OCI-LY1 (cell line): ENCODE measurements at regions not wholly inside any gene's neighbourhood (a gene's known extent, or its start where the extent isn't known, plus 50 kb on each side); places are given as distances from the start of the nearest gene placed in this dataset.

Source experiments
- H2AFZ ChIP-seq: fragments of 200-600 bp; sonication (generic), shearing (Covaris generic); 2 replicates; pipeline ENCODE4 v1.6.0; 2014; ENCODE audit warnings: antibody characterized with exemption, mild to moderate bottlenecking, low read length
- H3F3A ChIP-seq: fragments of 200-600 bp; sonication (generic), shearing (Covaris generic); 2 replicates; pipeline ENCODE4 v1.6.0; 2014; ENCODE audit warnings: mild to moderate bottlenecking, antibody characterized with exemption, low read length, moderate library complexity; ENCODE audit not compliant: insufficient read depth
- H3K27ac ChIP-seq: fragments of 200-600 bp; sonication (generic); 2 replicates; pipeline ENCODE4 v1.5.1; 2014; ENCODE audit warnings: low read length, mixed run types, mild to moderate bottlenecking, low read depth; ENCODE audit not compliant: poor library complexity, severe bottlenecking
- H3K27me3 ChIP-seq: fragments of 200-600 bp; sonication (generic); 2 replicates; pipeline ENCODE4 v1.6.0; 2014; ENCODE audit warnings: antibody characterized with exemption, mild to moderate bottlenecking, low read length, moderate library complexity; ENCODE audit not compliant: insufficient read depth
- H3K36me3 ChIP-seq: fragments of 200-600 bp; sonication (generic); 2 replicates; pipeline ENCODE4 v1.6.1; 2014; ENCODE audit warnings: mild to moderate bottlenecking, antibody characterized with exemption, low read length, moderate library complexity, mixed read lengths; ENCODE audit not compliant: insufficient read depth
- H3K4me1 ChIP-seq: fragments of 200-600 bp; sonication (generic); 2 replicates; pipeline ENCODE4 v1.5.1; 2014; ENCODE audit warnings: mild to moderate bottlenecking, low read length, moderate library complexity; ENCODE audit not compliant: insufficient read depth, severe bottlenecking
- H3K4me2 ChIP-seq: fragments of 200-600 bp; sonication (generic), shearing (Covaris generic); 2 replicates; pipeline ENCODE4 v1.6.1; 2014; ENCODE audit warnings: low read length
- H3K4me3 ChIP-seq: fragments of 200-600 bp; sonication (generic); 2 replicates; pipeline ENCODE4 v1.5.1; 2014; ENCODE audit warnings: low read length, low read depth, mild to moderate bottlenecking, mixed read lengths; ENCODE audit not compliant: poor library complexity, severe bottlenecking
- H3K79me2 ChIP-seq: fragments of 200-600 bp; shearing (Covaris generic); 2 replicates; pipeline ENCODE4 v1.6.1; 2016; ENCODE audit warnings: mixed run types, low read length, mixed read lengths; ENCODE audit not compliant: insufficient read depth
- H3K9ac ChIP-seq: fragments of 200-600 bp; sonication (generic), shearing (Covaris generic); 2 replicates; pipeline ENCODE4 v1.6.1; 2014; ENCODE audit warnings: mild to moderate bottlenecking, low read length, mixed read lengths
- H3K9me2 ChIP-seq: fragments of 200-600 bp; sonication (generic), shearing (Covaris generic); 2 replicates; pipeline ENCODE4 v1.6.1; 2014; ENCODE audit warnings: low read depth, mild to moderate bottlenecking, low read length, mixed read lengths
- H3K9me3 ChIP-seq: fragments of 200-600 bp; shearing (Covaris generic); 2 replicates; pipeline ENCODE4 v1.6.1; 2014; ENCODE audit warnings: low read length, mixed read lengths
- H4K20me1 ChIP-seq: fragments of 200-600 bp; sonication (generic), shearing (Covaris generic); 2 replicates; pipeline ENCODE4 v1.6.0; 2016; ENCODE audit warnings: mild to moderate bottlenecking, low read length; ENCODE audit not compliant: insufficient read depth
- CTCF ChIP-seq: fragments of 200-600 bp; sonication (generic), shearing (Covaris generic); IDR thresholded peaks from 2 replicates; pipeline ENCODE4 v1.5.1; 2017; ENCODE audit warnings: mild to moderate bottlenecking, antibody characterized with exemption, low read length, moderate library complexity, mixed read lengths
- EZH2 ChIP-seq: fragments of 200-600 bp; sonication (generic), shearing (Covaris generic); IDR thresholded peaks from 2 replicates; pipeline ENCODE4 v1.8.0; 2017; ENCODE audit warnings: borderline replicate concordance, mixed run types, mild to moderate bottlenecking, antibody characterized with exemption, low read length, moderate library complexity, mixed read lengths

- no peak overlapping the region for H3K4me3 ChIP-seq
- TF ChIP-seq CTCF (no peak), EZH2 (no peak)
- no peaks in the 10 kb centered on the region for H3K36me3 ChIP-seq
- H3K9ac ChIP-seq, result no peak overlapping the region
- H3K4me1 ChIP-seq, result no peaks in the 10 kb centered on the region
- no peaks in the 10 kb centered on the region for H3K9me2 ChIP-seq
- no peaks in the 10 kb centered on the region for H3K27me3 ChIP-seq
- no peaks in the 10 kb centered on the region for H3F3A ChIP-seq
- H3K4me2 ChIP-seq, result no peak overlapping the region
- no peaks in the 10 kb centered on the region for H3K9me3 ChIP-seq
- no peaks in the 10 kb centered on the region for H4K20me1 ChIP-seq
- no peaks in the 10 kb centered on the region for H3K79me2 ChIP-seq
- no peak overlapping the region for H3K27ac ChIP-seq
- no peak overlapping the region for H2AFZ ChIP-seq
These were observed 337.2 kb upstream of the ANKRD30A start for GRCh38 chr10:36788152-36788551.

- TF ChIP-seq CTCF (no peak), EZH2 (no peak)
- Histone ChIP-seq H3K4me2 (no peak overlapping the region), H3K27ac (no peak overlapping the region), H3K79me2 (no peaks in the 10 kb centered on the region), H3F3A (no peaks in the 10 kb centered on the region), H3K9me2 (no peaks in the 10 kb centered on the region), H4K20me1 (no peaks in the 10 kb centered on the region), H3K36me3 (no peaks in the 10 kb centered on the region), H3K4me3 (no peak overlapping the region), H3K4me1 (no peaks in the 10 kb centered on the region), H2AFZ (no peak overlapping the region), H3K27me3 (no peaks in the 10 kb centered on the region), H3K9ac (no peak overlapping the region), H3K9me3 (no peaks in the 10 kb centered on the region)
These were observed 342.0 kb upstream of the ANKRD30A start for GRCh38 chr10:36783400-36783799.

GRCh38 chr10:36781570-36781969, 343.8 kb upstream of the ANKRD30A start:
- Histone ChIP-seq H3K27ac (no peak overlapping the region), H3K27me3 (no peaks in the 10 kb centered on the region), H3K4me3 (no peak overlapping the region), H4K20me1 (no peaks in the 10 kb centered on the region), H3K4me1 (no peaks in the 10 kb centered on the region), H3K9me3 (no peaks in the 10 kb centered on the region), H3K36me3 (no peaks in the 10 kb centered on the region), H3K9ac (no peak overlapping the region), H3K9me2 (no peaks in the 10 kb centered on the region), H3K79me2 (no peaks in the 10 kb centered on the region), H3F3A (no peaks in the 10 kb centered on the region), H3K4me2 (no peak overlapping the region), H2AFZ (no peak overlapping the region)
- TF ChIP-seq EZH2 (no peak), CTCF (no peak)
